DMS79 (cell line): ENCODE measurements at regions not wholly inside any gene's neighbourhood (a gene's known extent, or its start where the extent isn't known, plus 50 kb on each side); places are given as distances from the start of the nearest gene placed in this dataset.
"Not testable (repeated sequence)": the region's sequence is repeated elsewhere in the genome, so short reads cannot be mapped to it uniquely, and the experiment has no call there.

Experiments used
- DNase-seq: peaks from one replicate; lab custom pipeline; 2025; lab: John Stamatoyannopoulos, UW

DNA sequence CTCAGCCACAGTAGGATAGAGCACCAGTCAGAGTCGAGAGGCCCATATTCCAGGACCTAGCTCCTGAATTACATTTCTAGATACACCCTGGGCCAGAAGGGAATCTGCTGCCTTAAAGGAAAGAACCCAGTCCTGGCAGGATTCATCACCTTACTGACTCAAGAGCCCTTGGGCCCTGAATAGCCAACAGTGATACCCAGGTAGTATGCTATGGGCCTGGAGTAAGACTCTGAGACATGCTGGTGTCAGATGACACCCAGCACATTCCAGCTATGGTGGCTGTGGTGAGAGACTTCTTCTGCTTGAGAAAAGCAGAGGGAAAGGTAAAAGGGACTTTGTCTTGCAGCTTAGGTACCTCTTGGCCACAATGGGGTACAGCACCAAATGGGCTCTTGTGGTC lies 192.5 kb downstream of the MSX2 start:
- not testable (repeated sequence) for DNase-seq

DNA sequence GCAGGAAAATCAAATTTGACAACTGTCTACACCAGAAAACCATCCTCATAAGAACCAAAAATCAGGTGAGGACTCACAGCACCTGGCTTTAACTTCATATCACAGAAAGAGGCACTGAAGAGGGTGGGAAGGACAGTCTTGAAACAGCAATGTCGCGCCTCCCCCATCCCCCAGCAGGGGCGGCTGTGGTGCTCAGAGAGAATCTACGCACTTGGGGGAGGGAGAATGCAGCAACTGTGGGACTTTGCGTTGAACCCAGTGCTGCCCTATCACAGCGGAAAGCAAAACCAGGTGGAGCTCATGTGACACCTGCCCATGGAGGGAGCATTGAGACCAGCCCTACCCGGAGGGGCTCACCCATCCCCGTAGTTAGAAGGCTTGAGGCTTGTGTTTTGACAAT lies 191.8 kb downstream of the MSX2 start:
- DNase-seq, result no peak

DNA sequence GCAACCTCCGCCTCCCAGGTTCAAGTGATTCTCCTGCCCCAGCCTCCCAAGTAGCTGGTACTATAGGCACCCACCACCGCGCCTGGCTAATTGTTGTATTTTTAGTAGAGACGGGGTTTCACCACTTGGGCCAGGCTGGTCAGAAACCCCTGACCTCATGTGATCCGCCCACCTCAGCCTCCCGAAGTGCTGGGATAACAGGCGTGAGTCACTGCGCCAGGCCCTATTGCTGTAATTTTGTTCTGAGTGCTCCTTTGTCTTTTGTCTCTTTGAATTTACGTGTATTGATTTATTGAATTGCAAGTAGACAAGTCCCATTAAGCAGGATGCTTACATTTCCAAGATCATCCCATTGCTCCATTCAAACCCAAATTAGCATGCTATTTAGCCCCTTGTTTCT lies 186.7 kb downstream of the MSX2 start:
- DNase-seq, result no peak

DNA sequence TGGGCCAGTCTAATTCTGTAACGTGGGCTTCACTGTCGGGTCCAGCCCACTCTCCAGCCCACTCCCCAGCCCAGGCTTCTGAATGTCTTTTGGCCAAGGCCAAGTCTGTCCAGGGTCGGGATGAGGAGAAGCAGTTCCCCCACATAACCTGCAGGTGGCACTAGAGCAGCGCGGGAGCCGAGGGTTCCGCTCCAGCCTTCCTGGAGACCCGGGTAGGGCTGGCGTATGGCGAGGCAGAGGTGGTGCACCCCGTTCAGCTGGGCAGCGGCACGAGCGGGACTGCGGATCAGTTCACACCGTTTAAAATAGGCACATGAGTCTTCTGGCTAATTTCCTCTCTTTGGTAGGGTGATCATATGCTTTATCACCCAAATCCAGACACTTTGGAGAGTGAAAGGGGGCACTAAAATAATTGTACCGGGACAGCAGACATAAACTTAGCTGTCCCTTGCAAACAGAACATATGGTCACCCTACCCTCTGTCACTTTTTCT lies 185.9 kb downstream of the MSX2 start:
- no peak for DNase-seq

DNA sequence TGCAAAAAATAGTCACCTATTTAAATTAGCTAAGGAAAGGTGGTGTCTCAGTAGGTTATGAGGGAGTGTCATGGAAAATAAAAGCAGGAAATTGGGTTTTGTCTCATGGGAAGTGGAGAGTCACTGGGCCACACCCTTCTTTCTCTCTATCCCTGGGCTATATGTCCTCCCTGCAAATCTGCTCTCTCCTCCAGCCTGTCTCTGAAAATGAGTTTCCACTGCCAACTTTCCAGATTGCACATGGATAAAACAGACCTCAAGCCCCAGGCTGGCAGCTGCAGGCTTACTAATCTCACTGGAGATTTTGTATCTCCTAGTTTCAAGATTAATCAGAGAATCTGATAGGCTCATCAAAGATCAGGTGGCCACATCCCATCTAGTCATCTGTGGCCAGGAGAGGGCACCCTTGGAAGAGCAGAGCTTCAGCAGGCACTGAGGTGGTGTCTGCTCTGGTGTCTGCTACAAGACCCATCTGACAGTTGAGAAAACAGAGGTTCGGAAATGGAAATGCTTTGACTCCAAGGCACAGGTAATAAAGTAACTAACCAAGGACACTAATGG lies 178.9 kb downstream of the MSX2 start:
- no peak for DNase-seq

DNA sequence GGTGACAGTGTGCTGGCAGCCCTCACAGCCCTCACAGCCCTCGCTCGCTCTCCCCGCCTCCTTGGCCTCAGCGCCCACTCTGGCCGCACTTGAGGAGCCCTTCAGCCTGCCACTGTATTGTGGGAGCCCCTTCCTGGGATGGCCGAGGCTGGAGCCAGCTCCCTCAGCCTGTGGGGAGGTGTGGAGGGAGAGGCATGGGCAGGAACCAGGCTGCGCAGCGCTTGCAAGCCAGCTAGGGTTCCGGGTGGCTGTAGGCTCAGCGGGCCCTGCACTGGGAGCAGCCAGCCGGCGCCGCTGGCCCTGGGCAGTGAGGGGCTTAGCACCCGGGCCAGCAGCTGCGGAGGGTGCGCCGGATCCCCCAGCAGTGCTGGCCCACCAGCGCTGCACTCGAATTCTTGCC lies 177.0 kb downstream of the MSX2 start:
- DNase-seq, result no peak

DNA sequence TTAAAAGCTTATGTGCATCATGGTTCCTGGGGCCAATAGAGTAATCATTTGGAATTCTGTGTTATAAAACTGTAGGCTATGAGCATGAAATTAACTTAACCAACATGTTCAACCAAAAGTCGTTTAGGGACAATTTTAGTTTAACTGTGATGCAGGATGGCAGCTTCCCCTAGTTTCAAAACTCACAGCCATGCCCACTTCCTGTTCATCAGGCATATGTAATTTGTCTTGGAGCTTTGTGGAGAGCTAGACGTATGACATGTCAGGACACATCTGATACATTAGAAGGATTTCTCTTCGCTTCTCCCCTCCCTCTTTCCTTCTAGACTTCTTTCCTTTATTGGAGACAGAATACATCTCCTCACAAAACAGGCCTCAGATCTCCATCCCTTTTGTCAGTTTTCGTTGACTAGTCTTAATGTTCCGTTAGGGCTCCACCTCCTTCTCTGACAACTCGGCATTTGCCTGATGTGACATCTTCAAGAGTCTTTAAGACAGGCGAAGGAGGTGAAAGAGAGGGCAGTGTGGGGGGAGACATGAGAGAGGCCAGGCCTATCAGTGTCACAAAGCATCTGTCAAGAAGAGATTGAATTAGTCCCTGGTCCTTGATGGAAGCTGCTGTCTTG lies 176.0 kb downstream of the MSX2 start:
- no peak for DNase-seq

DNA sequence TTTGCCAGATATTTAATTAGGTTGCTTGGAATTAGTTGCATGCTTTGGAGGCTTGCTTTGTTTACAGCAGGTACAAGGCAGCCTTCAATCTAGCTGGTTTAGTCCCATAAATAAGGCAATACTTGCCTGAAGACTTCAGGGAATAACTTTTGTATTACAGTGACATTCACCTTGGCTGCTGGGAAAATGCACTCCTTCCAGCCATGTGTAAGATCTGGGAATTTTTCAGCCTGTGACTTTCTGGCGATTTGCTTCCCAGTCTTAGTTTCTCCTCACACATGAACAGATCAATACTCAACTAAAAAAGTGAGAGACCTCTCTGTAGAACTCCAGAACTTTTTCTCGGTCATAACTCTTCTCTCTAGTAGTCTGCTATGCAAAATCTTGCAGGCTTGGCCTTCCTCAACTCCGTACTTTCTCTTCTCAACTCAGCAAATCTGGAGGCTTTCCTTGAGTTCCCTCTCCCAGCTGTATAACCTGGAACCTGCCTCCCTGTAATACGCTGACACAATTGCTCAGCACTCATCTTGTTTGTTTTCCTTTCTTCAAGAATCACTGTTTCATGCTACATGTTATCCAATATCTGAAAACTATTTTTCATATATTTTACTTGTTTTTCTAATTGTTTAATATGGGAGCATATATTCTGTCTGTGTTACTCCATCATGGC lies 173.0 kb downstream of the MSX2 start:
- no peak for DNase-seq

DNA sequence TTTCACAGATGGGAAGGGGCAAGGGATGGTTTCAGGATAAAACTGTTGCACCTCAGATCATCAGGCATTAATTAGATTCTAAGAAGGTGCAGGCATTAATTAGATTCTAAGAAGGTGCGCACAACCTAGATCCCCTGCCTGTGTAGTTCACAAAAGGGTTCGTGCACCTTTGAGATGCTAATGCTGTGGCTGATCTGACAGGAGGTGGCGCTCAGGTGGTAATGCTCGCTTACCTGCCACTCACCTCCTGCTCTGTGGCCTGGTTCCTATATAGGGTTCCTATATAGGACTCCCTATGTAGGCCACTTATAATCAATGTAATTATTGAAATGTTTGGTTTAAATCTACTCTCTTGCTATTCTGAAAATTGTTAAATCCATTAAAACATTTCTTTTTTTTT lies 171.0 kb downstream of the MSX2 start:
- no peak for DNase-seq

DNA sequence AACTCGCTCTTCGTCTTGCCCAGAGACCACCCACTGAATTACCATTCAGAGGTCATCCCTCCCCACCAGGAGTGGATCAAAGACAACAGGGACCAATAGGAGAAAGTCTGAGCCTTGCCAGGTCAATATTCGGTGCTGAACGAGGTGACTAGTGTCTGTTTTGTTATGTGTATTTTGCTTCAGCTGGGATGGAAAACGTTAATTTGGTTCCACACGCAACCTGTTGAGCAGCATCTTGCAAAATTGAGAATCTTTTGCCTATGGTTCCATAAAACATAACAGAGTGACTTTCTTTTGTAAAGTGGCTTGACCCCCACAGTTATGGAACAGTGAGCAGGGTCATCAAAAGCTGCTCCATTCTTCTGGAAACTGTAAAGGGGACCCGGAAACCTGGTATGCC lies 168.4 kb downstream of the MSX2 start:
- DNase-seq, result no peak

DNA sequence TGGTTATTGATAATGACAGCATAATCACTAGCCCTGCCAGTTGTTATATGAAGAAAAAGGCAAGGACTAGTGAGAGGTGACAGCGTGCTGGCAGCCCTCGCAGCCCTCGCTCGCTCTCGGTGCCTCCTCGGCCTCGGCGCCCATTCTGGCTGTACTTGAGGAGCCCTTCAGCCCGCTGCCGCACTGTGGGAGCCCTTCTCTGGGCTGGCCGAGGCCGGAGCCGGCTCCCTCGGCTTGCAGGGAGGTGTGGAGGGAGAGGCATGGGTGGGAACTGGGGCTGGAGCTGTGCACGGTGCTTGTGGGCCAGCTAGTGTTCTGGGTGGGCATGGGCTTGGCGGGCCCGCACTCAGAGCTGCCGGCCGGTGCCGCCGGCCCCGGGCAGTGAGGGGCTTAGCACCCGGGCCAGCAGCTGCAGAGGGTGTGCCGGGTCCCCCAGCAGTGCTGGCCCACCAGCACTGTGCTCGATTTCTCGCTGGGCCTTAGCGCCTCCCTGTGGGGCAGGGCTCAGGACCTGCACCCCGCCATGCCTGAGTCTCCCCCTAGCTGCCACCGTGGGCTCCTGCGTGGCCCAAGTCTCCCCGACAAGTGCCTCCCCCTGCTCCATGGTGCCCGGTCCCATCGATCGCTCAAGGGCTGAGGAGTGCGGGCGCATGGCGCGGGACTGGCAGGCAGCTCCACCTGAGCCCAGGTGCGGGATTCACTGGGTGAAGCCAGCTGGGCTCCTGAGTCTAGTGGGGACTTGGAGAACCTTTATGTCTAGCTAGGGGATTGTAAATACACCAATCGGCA lies 156.2 kb downstream of the MSX2 start:
- not testable (repeated sequence) for DNase-seq

DNA sequence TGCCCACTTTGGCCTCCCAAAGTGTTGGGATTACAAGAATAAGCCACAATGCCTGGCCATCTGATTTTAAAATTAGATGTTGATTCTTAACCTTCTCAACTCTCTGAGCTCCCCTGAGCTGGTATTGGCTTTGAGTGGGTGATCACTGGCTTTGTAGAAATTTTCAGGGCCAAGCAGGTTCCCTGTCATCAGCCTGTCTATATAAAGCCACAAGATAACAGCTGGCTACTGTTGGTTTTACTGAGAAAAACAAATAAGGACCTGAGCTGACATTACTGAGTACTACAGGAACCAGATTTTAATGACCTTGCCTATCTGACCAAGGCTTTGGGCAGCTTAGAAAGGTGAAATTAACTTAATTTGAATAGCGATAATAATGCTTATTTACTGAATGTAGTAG lies 153.6 kb downstream of the MSX2 start:
- no peak for DNase-seq

DNA sequence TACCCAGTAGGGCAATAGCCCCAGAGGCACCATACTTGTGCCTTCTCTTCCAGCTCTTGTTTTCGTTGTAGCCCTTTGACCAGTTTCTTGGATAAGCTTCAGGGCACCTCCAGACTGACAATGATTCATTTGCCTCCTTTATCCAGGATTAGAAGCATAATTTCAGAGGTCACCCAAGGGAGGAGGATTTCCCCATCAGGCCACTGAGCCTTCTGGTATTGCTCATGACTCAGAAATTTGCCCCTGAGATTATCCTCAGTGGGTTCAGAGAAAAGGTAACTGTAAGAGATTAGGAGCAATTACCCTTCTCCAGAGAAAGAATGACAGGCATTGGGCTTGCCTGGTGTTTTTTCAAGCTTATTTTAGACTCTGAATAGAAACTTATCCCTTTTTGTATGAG lies 147.9 kb downstream of the MSX2 start:
- no peak for DNase-seq

DNA sequence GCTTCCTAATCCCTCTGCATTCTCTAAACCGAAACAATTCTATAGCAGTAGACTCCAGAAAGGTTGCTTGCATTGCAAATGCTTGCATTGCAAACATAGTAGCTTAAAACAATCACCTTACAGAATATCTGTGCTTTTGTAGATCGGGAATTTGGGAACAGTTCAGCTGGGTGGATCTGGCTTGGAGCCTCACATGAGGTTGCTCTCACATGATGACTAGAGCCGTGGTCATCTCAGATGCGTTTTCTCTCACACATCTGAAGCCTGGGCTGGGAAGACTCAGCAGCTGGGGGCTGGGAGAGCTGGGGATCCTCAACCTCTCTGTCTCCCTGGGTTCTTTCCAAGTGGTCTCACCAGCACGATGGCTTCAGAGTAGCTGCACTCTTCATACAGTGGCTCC lies 127.8 kb downstream of the MSX2 start:
- no peak for DNase-seq

DNA sequence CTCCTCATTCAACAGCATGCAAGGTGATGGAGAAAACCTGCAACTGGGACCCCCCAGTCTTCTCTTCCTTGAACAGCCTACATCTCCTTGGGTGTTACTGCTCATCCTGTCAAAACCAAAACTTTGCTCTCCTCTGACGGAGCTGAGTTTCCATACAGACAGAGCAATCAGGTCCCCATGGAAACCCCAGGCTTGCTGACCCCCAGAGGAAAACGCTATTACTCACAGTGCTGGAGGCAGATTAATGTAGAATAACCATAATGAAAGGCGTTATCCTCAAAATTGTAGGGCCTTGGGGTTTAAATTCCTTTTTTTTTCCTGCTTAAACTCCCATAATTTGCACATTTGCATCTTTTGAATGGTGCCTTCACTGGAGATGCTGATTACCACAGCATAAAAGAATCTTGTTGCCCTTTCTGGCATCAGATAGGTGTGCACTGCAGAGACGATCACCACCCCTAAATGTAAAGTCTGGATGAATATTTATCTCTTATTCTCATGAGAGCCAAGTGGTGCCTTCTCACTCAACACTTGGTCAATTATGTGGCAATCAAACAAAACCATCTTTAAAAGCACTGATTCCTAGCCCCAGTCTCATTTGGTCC lies 126.3 kb downstream of the MSX2 start:
- DNase-seq, result no peak

DNA sequence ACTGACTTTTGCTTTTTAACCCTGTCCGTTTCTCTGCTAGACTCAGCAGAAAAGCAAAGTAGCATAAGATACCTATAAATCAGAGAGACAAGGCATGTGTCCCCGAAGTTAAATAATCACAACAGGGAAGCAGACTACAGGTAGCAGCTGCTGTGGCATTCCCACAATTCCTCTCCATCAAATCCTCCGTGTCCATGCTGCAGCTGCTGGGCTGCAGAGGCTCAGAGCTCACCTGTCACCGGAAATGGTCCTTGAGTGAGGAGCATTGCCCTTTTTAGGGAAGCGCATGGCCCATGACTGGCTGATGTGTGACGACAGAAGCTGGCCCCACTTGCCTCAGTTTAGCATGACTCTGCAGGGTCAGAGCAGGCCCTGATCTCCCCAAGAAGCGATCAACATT lies 125.0 kb downstream of the MSX2 start:
- DNase-seq, result no peak

DNA sequence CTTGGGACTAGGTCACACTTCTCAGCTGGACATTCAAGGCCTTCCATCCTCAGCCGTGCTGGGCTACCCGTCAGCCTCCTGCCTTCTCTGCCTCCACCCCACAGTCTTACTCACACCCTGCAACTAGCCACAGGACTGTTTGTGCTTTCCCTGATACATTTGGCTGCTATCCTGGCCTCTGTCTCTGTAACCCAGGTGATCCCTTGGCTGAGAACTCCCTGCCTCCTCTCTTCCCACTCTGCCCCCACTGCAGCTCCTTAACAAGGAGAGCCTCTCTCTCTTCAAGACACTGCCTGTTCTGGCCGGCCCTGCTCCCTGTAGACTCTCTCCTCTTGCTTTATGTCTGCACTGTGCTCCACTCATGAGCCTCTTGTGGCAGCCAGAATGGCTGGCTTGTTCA lies 120.6 kb downstream of the MSX2 start:
- no peak for DNase-seq

DNA sequence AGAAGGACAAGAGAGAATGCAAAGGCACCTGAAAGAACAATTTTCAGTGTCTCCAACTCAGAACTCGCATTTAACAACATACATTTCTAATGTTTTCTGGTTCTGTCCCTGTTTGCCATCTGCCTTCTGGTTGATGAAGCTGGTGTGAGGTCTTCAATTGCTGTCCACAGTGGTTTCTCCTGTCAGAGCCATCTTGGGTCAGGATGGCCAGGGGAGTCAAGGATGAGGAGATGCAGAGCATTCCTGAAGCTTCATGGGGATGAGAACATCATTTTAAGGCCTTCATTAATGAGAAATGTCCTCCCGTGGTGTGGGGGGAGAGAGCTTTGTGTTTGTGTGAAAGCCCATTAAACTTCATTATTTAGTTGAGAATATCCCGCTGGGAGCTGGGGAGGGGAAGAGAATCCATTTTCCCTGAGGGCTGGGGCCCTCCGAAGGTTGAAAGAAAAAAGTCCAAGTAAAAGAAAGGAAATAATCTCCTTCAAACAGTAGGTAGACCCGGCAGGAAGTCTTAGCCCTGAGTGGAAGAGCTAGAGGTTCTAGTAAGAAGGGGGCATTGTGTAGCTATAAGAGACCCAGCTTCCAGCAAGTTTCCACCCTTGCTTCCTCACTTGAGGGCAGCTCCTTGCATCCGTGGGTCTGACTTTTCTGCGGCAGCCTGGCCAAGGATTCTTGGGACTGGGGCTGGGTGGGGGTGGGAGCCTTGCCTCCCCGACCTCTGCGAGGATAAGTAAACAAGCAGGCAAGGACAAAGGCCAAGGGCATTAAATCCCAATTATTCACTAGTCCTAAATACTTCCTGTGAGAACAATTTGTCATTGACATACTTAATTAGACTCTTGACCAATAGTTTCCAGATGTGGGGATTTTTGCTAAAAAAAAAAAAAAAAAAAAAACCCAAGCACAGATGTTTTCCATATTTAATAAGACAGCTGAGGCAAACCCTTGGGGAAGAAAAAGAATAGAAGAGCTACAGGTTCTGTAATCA lies 119.2 kb downstream of the MSX2 start:
- DNase-seq, result no peak

DNA sequence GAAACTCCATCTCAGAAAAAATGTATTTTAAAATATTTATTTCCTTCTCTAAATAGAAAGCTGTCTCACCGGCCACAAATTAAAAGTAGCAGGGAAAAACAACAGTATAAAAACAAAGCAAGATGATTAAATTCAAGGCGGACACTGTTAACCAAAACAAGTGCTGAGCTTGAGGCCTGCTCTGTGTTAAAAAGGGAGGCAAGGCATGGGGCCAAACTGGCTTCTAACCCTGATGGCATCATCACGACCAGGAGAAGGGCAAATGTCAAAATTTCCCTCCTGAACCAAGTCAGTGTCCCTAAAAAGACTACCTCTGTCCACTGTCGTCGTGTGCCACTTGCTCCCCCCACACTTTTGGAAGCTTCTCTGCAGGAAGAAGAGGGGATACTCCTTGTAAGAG lies 116.1 kb downstream of the MSX2 start:
- DNase-seq, result no peak

DNA sequence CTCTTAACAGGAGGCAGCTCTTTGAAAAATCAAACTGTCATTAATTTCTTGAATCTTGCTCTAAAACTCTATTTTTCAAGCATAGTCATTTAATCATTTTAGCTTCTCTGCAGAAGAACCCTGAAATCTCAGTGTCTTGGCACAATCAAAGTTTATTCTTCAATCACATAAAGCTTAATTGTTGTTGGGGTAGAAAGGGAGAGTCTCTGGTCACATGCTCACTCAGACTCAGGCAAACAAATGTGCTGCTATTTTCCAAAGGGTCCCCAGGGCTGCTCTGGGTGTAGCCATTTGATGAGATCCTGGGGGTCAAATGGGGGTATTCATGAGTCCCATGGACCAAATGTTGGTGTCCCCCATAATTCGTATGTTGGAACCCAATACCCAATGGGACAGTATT lies 114.8 kb downstream of the MSX2 start:
- no peak for DNase-seq
